GM21360 (cell line): ENCODE measurements at regions not wholly inside any gene's neighbourhood (a gene's known extent, or its start where the extent isn't known, plus 50 kb on each side); places are given as distances from the start of the nearest gene placed in this dataset.

ENCODE experiments used
- ATAC-seq: cut with Tn5 transposase; IDR thresholded peaks from one replicate; pipeline ENCODE4 v1.9.1; 2021; ENCODE audit warnings: mild to moderate bottlenecking, moderate library complexity; ENCODE audit not compliant: unreplicated experiment

DNA sequence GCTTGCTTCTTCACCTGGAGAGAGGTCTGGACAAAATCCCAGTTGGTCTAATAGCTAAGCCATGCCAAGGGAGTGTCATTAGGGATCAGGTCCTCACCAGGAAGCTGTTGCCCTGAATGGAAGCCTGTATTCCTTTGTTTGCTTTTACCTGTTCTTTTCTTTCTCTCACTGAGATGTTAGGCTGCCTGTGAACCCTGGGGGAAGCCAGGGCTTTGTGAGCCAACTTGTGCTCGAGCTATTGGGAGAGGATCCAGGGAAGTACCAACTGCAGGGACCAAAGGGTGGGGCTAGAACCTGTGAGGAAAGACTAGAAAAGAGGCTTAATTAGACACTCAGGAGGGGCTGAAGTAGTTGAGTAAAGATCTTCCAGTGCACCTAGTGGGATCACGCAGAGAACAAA lies 451.2 kb upstream of the TLE4 start:
- ATAC-seq = no peak

DNA sequence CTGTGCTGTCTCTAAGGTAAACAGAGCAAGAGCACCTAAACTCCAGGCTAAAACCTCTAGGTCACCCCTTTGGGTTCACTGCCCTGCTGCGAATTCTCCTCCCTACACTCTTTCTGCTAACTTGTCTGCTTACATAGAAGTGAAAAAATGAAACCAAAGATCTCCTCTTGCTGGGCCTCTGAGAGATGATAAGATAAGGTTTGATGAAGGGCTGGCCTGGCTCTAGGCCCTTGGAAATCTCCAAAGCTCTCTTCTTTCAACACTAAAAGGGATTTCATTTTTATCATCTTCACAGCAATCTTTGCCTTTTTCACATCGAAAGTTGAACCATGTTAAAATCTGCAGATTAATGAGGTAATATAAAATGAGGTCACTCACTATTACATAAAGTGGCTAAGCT lies 450.8 kb upstream of the TLE4 start:
- ATAC-seq = no peak

DNA sequence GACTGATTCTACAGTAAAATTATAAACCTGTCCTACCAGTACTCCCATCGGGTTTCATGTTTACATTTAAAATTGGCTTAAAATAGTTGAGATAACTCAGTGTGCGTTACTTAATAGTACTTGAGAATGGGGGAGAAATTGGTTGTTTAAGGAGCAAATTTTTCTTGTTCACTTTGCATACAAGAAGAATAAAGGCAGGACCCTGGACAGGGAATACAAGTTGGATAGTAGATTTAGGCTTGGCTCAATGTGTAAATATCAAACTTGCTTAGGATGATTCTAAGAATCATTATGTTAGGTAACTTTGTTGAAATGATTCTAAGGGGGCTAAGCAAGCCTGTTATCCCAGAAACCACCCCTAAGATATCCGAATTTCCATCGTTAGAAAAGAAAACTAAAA lies 448.4 kb upstream of the TLE4 start:
- ATAC-seq = no peak

DNA sequence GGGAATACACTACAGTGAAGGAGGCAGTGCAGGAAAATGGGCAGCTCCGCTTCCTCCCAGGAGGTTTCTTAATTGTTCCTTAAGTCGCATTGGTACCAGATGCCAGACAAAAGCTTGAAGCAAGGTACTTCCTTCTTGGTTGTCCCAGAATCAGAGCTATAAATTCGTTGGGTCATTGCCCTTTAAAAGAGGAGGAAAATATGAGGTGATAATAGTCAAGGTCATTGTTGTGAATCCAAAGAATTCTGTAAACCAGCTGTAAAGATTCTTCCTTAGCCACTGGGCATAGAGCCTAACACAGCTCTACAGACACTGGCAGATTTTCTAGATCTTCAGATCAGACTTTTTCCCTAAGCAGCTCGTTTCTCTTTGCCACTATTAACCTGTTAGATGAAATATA lies 444.1 kb upstream of the TLE4 start:
- ATAC-seq = no peak

DNA sequence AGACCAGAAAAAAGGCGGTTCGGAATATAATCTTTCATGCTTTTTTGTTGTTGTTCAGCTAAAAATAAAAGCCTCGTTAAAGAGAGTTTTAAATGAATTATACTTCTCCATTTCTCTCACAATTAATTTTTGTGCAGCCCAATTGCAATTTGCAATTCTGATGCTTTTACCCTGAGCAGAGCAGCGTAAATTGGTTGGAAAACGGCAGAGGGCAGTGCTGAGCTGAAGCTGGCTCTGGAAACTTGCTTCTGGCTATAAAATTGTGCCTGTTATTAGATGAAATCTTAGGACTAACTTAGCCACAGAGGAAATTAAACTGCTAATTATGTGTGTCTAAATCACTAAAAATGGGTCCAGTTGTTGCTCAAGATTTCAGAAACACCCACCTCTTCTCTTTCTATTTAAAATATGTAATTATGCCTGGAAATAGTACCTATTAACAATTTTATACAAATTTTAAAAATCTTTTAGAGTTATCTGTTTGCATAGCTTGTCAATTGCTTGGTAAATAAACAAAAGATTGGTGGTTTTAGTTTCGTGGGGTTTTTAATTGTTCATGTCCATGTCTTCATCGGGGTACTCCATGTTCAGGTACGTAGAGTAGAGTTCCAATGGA lies 441.8 kb upstream of the TLE4 start:
- no peak for ATAC-seq

DNA sequence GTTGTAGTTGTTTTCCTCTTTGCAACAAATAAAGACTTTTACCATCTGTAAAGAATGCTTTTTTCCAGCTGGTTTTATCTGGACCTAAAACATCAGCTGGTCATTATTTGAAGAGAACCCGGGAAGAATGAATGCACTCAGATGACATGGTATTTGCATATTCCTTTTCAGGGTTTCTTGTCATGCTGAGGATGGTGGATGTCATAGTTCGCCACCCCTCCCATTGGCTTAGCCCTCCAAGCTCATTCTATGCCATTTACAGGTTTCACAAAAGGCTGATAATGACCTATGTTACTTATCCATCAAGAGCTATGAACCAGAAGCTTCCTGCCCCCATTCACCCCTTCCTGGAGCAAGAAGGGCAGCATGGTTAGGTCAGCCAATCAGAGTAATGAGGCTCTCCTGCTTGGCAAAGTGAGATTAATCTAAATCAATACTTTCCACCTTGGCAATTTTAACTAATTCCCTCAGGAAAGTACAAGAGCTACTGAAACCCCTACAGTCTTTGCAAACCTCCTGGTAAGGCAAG lies 440.5 kb upstream of the TLE4 start:
- ATAC-seq = no peak

DNA sequence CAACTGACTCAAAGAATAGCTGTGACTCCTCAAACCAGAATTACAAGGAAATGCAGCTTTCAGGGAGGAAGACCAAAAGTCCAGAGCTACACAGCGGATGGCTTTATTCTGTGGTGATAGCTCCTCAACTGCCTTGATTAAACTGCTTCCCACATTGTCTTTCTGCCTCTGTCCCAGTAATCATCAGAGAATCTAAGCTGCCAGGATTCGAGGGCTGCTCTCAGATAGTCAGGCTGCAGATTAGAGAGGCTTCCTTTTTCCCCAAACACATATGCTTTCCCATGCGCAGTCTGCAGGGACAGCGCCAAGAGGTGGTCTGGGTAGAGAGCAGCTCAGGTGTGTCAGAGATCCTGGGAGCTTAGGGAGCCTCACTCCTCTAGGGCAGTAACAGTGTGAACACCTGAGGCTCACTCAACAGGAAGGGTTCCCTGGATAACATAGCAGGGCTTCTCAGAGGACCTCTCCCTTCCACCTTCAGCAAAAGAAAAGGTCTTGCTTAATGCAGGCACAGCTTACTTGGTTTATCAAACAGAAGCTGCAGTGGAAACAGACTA lies 439.9 kb upstream of the TLE4 start:
- ATAC-seq = no peak

DNA sequence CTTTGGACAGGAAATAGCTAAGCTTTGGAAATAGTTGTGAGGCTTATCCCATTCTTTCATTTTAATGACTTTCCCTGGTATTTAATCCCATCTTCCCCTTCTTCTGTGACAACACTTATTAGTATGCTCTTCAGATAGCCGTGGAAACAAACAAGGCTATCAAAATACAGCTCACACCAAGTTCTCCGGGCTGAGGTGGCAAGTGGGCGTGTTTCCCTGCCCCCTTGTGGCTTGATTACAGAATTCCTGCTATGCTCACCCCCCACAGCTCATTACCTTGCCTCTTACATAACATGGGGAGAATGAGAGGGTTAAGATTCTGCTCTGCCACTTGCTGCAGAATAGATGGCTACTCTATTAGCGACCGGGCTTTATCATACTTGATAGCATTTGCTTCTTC lies 437.1 kb upstream of the TLE4 start:
- no peak for ATAC-seq

DNA sequence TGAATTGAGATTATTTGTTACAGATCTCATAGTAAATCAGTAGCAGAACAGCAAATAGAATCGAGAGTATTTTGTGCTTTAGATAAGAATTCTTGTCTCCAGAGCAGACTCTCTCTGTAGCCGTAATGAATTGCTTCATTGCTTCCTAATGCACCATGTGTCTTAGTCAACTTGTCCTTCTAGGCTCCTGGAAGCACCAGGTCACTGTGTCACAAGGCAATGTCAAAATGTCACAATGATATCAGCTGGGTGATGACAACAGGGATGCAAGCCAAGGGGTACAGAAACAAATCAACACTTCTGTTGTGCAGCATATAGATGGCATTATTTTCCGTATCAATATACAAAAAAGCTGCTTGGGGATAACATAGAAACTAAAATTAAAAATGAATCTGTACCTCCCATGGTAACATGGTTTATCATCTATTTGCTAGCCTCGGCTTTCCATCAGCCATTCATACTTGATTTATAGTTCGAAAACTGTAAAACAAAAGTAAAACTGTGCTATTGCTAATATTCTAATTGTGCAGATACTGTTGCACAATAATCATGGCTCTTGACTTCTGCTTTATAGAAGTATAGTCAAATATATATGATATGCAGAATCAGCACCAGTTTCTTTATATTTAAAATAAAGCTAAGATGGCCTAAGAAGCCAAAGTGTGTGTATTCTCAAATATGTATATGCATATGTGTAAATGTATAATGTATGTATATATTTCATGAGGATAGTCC lies 435.9 kb upstream of the TLE4 start:
- ATAC-seq = no peak

DNA sequence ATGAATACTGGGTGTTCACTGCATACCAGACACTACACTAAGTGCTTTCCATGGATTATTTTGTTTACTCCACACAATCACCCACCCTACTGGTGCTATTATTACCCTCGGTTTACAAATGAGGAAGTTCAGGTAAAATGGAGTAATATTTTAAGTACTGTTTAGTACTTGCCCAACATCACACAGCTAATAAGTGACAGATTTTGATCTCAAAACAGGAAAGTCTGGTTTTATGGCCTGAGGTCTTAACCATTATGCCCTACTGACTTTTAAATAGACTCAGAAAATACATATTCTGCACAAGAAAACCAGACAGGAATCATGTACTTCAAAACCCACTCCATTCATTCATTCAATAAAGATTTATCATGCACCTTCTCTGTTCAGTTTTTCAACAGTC lies 431.0 kb upstream of the TLE4 start:
- no peak for ATAC-seq

DNA sequence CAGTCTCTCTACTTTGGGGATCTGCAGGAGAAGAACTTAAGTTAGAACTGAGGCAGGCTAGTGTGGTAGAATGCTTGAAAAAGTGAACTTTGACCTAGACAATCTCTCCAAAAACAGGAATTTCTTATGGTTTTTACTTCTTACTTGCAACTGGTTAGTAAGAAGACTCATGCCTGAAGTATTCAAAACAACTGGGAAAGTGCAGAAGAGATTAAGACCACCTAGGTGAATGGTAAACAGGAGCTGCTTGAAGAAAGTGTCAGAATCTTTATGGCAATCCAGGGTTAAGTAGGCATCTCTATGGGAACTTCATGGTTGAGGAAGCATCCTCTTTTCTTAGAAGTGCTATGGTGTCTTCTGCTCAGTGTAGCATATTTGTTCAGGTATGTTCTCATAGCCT lies 428.6 kb upstream of the TLE4 start:
- no peak for ATAC-seq

DNA sequence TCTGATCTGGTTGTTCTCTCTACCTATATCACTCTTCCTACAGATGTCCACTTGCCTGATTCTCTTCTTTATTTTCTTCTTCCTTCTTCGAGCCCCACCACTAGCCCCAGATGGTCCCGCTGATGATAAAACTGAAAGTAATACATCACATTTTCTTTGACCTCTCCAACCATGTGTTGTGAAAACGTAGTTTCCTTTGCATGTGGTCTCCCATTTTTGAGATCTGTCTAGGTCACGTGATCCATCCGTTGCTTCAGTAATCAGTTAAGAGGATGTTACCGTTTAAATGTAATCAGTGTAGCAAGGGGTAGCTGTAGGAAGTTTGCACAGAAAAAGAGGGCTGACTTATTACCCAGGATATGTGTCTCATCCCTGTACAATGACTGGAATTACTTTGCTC lies 426.3 kb upstream of the TLE4 start:
- no peak for ATAC-seq

DNA sequence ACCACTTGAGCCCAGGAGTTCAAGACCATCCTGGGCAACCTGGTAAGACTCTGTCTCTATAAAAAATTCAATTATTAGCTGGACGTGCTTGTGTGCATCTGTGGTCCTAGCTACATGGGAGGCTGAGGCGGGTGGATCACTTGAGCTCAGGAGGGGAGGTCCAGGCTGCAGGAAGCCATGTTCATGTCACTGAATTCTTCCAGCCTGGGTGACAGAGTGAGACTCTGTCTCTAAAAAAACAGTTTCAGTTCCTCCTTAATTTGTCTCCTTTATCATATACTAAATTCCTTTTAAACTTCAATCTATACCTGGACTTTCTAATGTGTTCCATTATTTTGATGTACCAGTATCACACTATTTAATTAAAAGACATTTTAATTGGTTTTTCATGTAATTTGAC lies 422.2 kb upstream of the TLE4 start:
- no peak for ATAC-seq

DNA sequence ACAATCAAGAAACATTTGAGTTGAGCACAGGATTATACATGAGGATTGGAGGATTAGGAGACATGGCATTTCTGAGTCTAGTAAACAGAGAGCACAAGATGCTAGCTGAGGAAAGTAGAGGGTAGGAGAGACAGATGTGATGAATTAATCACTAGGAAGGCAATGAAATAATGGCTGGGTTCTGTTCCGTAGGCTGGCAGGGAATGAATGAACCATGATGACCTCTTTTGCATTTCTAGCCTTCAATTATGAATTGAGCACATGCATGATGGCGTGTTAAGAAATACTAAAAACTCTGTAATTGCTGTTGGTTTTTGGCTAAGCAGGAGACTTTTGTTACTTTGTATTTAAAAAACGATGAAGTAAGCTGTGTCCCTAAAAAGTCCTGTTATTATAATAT lies 420.0 kb upstream of the TLE4 start:
- ATAC-seq = no peak

DNA sequence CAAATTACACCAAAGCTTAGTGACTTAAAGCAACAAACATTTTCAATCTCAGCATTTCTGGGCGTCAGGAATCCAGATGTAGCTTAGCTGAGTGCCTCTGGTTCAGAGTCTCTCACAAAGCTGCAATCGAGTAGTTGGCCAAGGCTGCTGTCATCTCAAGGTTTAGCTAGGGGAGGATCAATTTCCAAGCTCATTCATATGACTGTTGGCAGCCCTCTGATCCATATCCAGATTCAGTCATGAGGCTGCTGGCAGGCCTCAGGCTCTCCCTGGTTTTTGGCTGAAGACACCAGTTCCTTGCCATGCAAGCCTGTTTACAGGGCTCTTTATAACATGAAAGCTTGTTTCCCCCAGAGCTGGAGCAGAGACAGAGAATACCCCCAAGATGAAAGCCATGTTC lies 419.5 kb upstream of the TLE4 start:
- no peak for ATAC-seq

DNA sequence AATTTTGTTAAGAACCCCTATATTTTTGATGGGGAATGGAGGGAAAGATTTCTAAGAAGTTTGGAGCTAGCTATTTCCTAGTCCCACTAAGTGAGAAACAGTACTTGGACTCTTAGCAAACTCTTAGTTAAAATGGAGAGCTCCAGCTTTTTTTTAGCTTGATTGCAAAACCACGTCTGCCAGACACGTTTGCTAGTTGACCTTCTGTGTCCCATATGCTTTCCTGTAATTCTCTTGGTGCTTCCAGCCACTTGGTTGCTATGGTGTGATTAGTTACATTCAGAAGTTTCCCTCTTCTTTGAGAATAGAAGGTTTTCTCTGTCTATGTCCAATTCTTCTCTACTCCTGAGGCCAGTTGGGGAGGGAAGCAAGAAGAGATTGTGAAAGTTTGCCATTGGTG lies 417.0 kb upstream of the TLE4 start:
- ATAC-seq = no peak

DNA sequence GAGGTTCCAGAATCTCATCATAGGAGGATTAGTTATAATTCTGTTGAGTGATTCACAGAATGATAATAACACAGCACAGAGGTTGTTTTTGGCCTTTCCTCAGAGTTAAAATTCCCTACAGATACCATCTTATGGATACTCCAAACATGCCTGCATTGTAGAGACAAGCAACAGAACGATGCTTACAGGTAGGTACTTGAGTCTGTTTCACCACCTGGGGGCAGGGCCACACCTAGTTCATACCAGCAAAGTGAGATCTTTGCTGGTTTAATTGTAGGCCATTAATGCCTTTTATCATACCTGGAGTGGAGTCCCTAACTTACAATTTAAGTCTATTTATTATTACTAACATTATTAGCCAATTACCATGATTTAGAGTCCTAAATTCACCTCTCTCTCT lies 416.5 kb upstream of the TLE4 start:
- no peak for ATAC-seq

DNA sequence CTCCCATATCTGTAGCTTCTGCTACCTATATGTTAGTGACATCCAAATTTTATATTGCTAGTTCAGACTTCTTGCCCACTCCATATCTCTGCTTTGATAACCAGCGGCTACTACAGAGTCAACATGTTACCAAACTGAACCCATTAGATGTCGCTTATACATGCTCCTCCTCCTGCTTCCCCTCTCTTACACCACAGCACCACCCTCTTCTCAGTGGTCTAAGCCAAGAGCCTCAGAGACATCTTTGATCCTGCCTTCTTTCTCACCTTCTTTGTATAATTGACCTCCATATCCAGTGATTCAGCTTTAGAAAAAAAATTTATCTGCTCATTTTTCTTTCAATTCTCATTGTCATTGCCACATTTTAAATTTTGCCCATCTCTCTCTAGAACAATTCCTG lies 408.2 kb upstream of the TLE4 start:
- no peak for ATAC-seq

DNA sequence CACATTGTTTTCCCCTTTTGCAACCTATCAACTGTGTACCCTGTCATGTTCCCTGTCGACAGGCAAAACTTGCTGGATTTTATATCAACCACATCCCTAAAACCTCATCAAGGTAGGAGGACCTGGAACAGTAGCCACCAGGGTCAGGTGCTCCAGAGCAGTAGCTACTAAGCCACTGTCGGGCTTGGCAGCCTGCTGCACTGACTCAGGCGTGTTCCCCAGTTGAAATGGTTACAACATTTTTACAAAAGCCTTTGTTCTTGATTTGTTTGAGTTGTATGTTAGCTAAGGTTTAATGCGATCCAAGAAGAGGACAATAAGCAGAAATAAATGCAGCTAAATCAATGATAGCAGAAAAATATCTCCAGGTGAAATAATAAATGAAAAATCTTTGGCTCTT lies 407.4 kb upstream of the TLE4 start:
- ATAC-seq = no peak

DNA sequence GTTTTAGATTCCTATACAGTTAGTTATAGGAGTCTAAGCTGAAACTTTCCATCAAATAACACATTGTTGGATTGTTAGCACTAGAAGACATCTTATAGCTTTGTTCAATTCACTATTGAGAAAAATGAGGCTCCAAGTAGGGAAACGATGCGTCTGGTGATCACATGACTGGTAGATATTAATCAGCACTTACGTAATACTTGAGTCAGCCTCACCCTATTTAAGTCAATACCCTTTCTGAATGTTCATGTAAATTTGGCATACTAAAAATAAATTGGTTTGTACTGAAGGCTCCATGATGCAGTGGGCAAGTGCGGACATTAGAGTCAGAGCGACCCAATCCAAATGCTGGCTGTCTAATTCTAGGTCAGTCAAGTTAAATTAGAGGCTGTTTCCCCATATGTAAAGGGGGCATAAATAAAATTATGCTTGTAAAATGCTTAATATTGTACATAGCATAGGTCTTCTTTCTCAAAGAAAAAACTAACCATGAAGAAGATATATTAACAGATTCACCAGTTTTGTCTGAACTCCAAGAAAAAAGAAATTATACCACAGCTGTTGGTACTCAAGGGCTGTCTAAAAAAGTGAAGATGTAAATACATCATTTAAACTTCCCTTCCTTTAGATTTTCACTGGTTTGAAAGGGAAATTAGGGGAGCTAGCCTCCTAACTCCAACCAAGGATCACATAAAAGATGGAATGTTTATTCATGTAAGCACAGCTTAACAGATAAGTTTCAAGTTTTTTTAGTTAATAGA lies 406.6 kb upstream of the TLE4 start:
- ATAC-seq = no peak

DNA sequence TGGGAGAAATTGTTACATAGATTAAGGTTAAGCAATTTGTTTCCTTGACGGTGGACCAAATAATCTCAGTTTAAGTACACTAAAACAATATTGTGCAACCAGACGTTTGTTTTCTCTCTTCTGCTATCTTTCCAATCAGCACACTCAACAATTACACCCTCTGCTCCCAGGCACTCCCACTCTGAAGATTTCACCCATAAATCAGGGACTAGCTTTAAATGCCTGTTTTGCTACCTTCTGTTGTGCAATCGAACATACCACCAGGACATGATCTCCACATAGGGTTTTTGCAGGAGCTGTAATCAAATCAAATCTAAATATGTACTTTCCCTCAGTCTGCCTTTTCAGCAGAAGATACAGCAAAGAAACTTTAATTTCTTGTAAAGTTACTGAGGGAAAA lies 405.8 kb upstream of the TLE4 start:
- no peak for ATAC-seq

DNA sequence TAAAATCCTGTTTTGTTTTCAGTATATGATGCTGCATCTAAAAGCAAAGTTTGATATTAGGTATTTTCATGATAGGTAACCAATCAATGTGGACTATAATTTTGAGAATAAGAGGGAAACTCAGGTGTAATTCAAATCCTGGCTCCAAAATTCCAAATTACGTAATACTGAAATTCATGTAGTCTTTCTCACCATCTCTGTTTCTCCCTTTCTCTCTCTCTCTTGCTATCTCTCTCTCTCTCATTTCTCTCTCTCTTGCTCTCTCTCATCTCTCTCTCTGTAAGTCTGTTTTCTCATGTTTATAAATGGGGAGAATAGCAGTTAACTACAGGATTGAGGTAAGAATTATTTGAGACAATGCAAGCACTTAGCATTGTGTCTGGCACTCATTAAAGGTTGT lies 401.1 kb upstream of the TLE4 start:
- no peak for ATAC-seq
